HepG2 (cell line): ENCODE measurements at regions not wholly inside any gene's neighbourhood (a gene's known extent, or its start where the extent isn't known, plus 50 kb on each side); places are given as distances from the start of the nearest gene placed in this dataset.

ENCODE experiments used
- ATAC-seq: fragments of 200-7000 bp; cut with Tn5 transposase; 3 replicates; pipeline ENCODE4 v1.9.1; 2020; ENCODE audit warnings: mild to moderate bottlenecking, moderate library complexity
- BruUV-seq: library from RNA; stranded (reverse); fragments of 400-500 nt; replicated peaks from 2 replicates; lab custom pipeline; 2021; lab: Mats Ljungman, UMichigan
- CTCF ChIA-PET: fragments of 300-600 bp; formaldehyde crosslinking; extraction: SDS; loops from one replicate; lab custom pipeline; 2021; ENCODE audit warnings: low total read pairs, inconsistent platforms, low intra/inter-chr PET ratio; lab: Yijun Ruan, JAX
- POLR2A ChIA-PET: fragments of 350-600 bp; sonication (Branson Sonifier 250); formaldehyde crosslinking; loops from one replicate; lab custom pipeline; 2020; ENCODE audit warnings: antibody characterized with exemption, inconsistent platforms; lab: Yijun Ruan, JAX
- DNase-seq: peaks from one replicate; pipeline ENCODE4 v3.0.0-alpha.2; 2015; ENCODE audit warnings: low spot score
- FAIRE-seq: peaks from 3 replicates; lab custom pipeline; 2011; peaks lifted over from hg19 to GRCh38; lab: Jason Lieb, UNC
- H2AFZ ChIP-seq: one replicate; pipeline ENCODE4 v1.6.1; 2011; ENCODE audit warnings: low read length, inconsistent platforms
- H3K27ac ChIP-seq: fragments of 300-600 bp; 3 replicates; pipeline ENCODE4 v1.8.0; 2011; ENCODE audit warnings: mixed run types, mild to moderate bottlenecking, mixed read lengths, low read length, inconsistent platforms; ENCODE audit not compliant: insufficient read depth; ENCODE audit errors: extremely low read length
- H3K27me3 ChIP-seq, 2 experiments: fragments of 200-600 bp in 1 of 2; 2 replicates in 1 of 2; 3 replicates in 1 of 2; pipeline versions ENCODE4 v1.6.0 to v1.8.0; 2011; ENCODE audit warnings: low read length in 2 of 2, mild to moderate bottlenecking in 2 of 2, moderate library complexity in 2 of 2, inconsistent platforms in 1 of 2; ENCODE audit not compliant: insufficient read depth in 2 of 2, control insufficient read depth in 1 of 2
- H3K36me3 ChIP-seq, 2 experiments: fragments of 200-600 bp in 1 of 2; replicated peaks in 1 of 2; 2 replicates in 1 of 2; 3 replicates in 1 of 2; pipeline versions ENCODE4 v1.5.1 to v1.8.0; 2011; ENCODE audit warnings: low read length in 2 of 2, inconsistent platforms in 1 of 2; ENCODE audit not compliant: insufficient read depth in 2 of 2, control insufficient read depth in 1 of 2
- H3K4me1 ChIP-seq: 2 replicates; pipeline ENCODE4 v1.5.1; 2012; ENCODE audit warnings: low read length, inconsistent platforms; ENCODE audit not compliant: insufficient read depth
- H3K4me2 ChIP-seq: 2 replicates; pipeline ENCODE4 v1.6.0; 2011; ENCODE audit warnings: low read depth, low read length, inconsistent platforms
- H3K4me3 ChIP-seq, 3 experiments: fragments of 200-600 bp in 1 of 3; sonication (generic), shearing (Covaris generic) in 1 of 3; replicated peaks in 1 of 3; 2 replicates each; pipeline ENCODE4 v1.5.1; 2011 to 2016; ENCODE audit warnings: low read length in 3 of 3, inconsistent platforms in 2 of 3, low read depth in 2 of 3, mild to moderate bottlenecking in 2 of 3, control low read depth in 1 of 3, mixed read lengths in 1 of 3; ENCODE audit not compliant: insufficient read depth in 1 of 3
- H3K79me2 ChIP-seq: one replicate; pipeline ENCODE4 v1.6.1; 2011; ENCODE audit warnings: low read length, inconsistent platforms; ENCODE audit not compliant: insufficient read depth
- H3K9ac ChIP-seq: 2 replicates; pipeline ENCODE4 v1.6.0; 2011; ENCODE audit warnings: mild to moderate bottlenecking, low read depth, low read length, inconsistent platforms; ENCODE audit not compliant: insufficient read depth
- H3K9me3 ChIP-seq: 2 replicates; pipeline ENCODE4 v1.5.1; 2012; ENCODE audit warnings: mild to moderate bottlenecking, low read length
- H4K20me1 ChIP-seq: 2 replicates; pipeline ENCODE4 v1.6.0; 2011; ENCODE audit warnings: inconsistent platforms, mild to moderate bottlenecking, low read length, moderate library complexity; ENCODE audit not compliant: insufficient read depth
- BHLHE40 ChIP-seq: IDR thresholded peaks from 2 replicates; pipeline ENCODE4 v1.6.1; 2011; ENCODE audit warnings: low read length, improper control_type of control experiment
- FUBP1 ChIP-seq: sonication (generic); formaldehyde crosslinking; IDR thresholded peaks from 2 replicates; pipeline ENCODE4 v1.5.1; 2020; ENCODE audit warnings: missing genetic modification reagents, mild to moderate bottlenecking, borderline replicate concordance
- KLF16 ChIP-seq, 2 experiments: sonication (generic) in 1 of 2; formaldehyde crosslinking in 1 of 2; IDR thresholded peaks; 2 replicates each; pipeline versions ENCODE4 v1.6.1 to v1.8.0; 2016 to 2023; ENCODE audit warnings: missing genetic modification reagents in 2 of 2, missing compliant biosample characterization in 1 of 2
- POLR2AphosphoS2 ChIP-seq: IDR thresholded peaks from 2 replicates; pipeline ENCODE4 v1.6.1; 2011; ENCODE audit warnings: low read depth, low read length, improper control_type of control experiment
- ZFP36L2 ChIP-seq: sonication (generic); formaldehyde crosslinking; IDR thresholded peaks from 2 replicates; pipeline ENCODE4 v1.4.0; 2020; ENCODE audit warnings: missing genetic modification reagents
- ZFP82 ChIP-seq: sonication (generic); formaldehyde crosslinking; IDR thresholded peaks from 2 replicates; pipeline ENCODE4 v1.5.1; 2020; ENCODE audit warnings: mild to moderate bottlenecking, missing genetic modification reagents, borderline replicate concordance
- ZNF282 ChIP-seq: fragments of 450-650 bp; IDR thresholded peaks from 2 replicates; pipeline ENCODE4 v1.6.1; 2018; ENCODE audit not compliant: partially characterized antibody
- ZNF30 ChIP-seq: sonication (generic); formaldehyde crosslinking; IDR thresholded peaks from 2 replicates; pipeline ENCODE4 v1.5.0; 2020; ENCODE audit warnings: mild to moderate bottlenecking, missing genetic modification reagents
- ZNF607 ChIP-seq: sonication (generic); formaldehyde crosslinking; IDR thresholded peaks from 2 replicates; pipeline ENCODE4 v1.5.1; 2020; ENCODE audit warnings: missing genetic modification reagents, mild to moderate bottlenecking, borderline replicate concordance
- WGBS: methylation state at CpG from one replicate; pipeline ENCODE4 v1.1.6; 2017; ENCODE audit warnings: low lambda C conversion rate; 5-methylcytosine and 5-hydroxymethylcytosine counted together
- in situ Hi-C: cut with HindIII; loops from 2 replicates; pipeline ENCODE4 v1.10.0; 2017; ENCODE audit warnings: low pct_unique_long_range_greater_than_20kb; ENCODE audit not compliant: extremely low pct_ligation_motif_present
- intact Hi-C: fragments of 100-400 bp; cut with micrococcal nuclease; formaldehyde crosslinking; loops from one replicate; pipeline ENCODE4 v1.10.0; 2022; ENCODE audit not compliant: unreplicated experiment
- TF ChIP-seq, protein P1 (sequence below): sonication (generic); formaldehyde crosslinking; IDR thresholded peaks from 2 replicates; pipeline ENCODE4 v1.4.0; 2020; ENCODE audit warnings: missing genetic modification reagents, borderline replicate concordance
- TF ChIP-seq, protein P2 (sequence below): sonication (generic); formaldehyde crosslinking; IDR thresholded peaks from 2 replicates; pipeline ENCODE4 v1.4.0; 2020; ENCODE audit warnings: mild to moderate bottlenecking, missing genetic modification reagents
- TF ChIP-seq, protein P3 (sequence below): sonication (generic); formaldehyde crosslinking; IDR thresholded peaks from one replicate; pipeline ENCODE4 v1.5.1; 2020; ENCODE audit warnings: mild to moderate bottlenecking, missing genetic modification reagents; ENCODE audit errors: not compliant biosample characterization

- 4% methylated on average over 2 of the region's 2 CpGs for WGBS
- ChIA-PET POLR2A (no interaction called here), CTCF (no interaction called here)
- Histone ChIP-seq H3K9me3 (peaks cover 94% of the 10 kb centered on the region), H3K36me3 (no peaks in the 10 kb centered on the region), H3K27ac (no peak overlapping the region), H3K4me3 (no peak overlapping the region), H3K4me1 (no peaks in the 10 kb centered on the region), H3K27me3 (no peaks in the 10 kb centered on the region), H2AFZ (no peak overlapping the region), H3K79me2 (no peaks in the 10 kb centered on the region), H4K20me1 (no peaks in the 10 kb centered on the region), H3K9ac (no peak overlapping the region), H3K4me2 (no peak overlapping the region)
- BruUV-seq: no TSS peak
- ATAC-seq (no peak), FAIRE-seq (no peak), DNase-seq (no peak)
- in situ Hi-C loops (no loop called here), intact Hi-C loops (no loop called here)
- no peak for TF ChIP-seq POLR2AphosphoS2
- TF ChIP-seq, protein P1, sequence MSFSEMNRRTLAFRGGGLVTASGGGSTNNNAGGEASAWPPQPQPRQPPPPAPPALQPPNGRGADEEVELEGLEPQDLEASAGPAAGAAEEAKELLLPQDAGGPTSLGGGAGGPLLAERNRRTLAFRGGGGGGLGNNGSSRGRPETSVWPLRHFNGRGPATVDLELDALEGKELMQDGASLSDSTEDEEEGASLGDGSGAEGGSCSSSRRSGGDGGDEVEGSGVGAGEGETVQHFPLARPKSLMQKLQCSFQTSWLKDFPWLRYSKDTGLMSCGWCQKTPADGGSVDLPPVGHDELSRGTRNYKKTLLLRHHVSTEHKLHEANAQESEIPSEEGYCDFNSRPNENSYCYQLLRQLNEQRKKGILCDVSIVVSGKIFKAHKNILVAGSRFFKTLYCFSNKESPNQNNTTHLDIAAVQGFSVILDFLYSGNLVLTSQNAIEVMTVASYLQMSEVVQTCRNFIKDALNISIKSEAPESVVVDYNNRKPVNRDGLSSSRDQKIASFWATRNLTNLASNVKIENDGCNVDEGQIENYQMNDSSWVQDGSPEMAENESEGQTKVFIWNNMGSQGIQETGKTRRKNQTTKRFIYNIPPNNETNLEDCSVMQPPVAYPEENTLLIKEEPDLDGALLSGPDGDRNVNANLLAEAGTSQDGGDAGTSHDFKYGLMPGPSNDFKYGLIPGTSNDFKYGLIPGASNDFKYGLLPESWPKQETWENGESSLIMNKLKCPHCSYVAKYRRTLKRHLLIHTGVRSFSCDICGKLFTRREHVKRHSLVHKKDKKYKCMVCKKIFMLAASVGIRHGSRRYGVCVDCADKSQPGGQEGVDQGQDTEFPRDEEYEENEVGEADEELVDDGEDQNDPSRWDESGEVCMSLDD (CRISPR knock-in tag): no peak
- TF ChIP-seq, protein P2, sequence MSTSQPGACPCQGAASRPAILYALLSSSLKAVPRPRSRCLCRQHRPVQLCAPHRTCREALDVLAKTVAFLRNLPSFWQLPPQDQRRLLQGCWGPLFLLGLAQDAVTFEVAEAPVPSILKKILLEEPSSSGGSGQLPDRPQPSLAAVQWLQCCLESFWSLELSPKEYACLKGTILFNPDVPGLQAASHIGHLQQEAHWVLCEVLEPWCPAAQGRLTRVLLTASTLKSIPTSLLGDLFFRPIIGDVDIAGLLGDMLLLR (CRISPR knock-in tag): no peak
- TF ChIP-seq KLF16 (CRISPR knock-in tag; IDR thresholded peaks at IDR 0.05): no peak
- TF ChIP-seq ZNF30 (CRISPR knock-in tag): no peak
- TF ChIP-seq ZFP36L2 (CRISPR knock-in tag): no peak
- no peak for TF ChIP-seq ZFP82 (CRISPR knock-in tag)
- TF ChIP-seq FUBP1 (CRISPR knock-in tag): no peak
- no peak for TF ChIP-seq ZNF282
- TF ChIP-seq ZNF607: no peak
- TF ChIP-seq, protein P3, sequence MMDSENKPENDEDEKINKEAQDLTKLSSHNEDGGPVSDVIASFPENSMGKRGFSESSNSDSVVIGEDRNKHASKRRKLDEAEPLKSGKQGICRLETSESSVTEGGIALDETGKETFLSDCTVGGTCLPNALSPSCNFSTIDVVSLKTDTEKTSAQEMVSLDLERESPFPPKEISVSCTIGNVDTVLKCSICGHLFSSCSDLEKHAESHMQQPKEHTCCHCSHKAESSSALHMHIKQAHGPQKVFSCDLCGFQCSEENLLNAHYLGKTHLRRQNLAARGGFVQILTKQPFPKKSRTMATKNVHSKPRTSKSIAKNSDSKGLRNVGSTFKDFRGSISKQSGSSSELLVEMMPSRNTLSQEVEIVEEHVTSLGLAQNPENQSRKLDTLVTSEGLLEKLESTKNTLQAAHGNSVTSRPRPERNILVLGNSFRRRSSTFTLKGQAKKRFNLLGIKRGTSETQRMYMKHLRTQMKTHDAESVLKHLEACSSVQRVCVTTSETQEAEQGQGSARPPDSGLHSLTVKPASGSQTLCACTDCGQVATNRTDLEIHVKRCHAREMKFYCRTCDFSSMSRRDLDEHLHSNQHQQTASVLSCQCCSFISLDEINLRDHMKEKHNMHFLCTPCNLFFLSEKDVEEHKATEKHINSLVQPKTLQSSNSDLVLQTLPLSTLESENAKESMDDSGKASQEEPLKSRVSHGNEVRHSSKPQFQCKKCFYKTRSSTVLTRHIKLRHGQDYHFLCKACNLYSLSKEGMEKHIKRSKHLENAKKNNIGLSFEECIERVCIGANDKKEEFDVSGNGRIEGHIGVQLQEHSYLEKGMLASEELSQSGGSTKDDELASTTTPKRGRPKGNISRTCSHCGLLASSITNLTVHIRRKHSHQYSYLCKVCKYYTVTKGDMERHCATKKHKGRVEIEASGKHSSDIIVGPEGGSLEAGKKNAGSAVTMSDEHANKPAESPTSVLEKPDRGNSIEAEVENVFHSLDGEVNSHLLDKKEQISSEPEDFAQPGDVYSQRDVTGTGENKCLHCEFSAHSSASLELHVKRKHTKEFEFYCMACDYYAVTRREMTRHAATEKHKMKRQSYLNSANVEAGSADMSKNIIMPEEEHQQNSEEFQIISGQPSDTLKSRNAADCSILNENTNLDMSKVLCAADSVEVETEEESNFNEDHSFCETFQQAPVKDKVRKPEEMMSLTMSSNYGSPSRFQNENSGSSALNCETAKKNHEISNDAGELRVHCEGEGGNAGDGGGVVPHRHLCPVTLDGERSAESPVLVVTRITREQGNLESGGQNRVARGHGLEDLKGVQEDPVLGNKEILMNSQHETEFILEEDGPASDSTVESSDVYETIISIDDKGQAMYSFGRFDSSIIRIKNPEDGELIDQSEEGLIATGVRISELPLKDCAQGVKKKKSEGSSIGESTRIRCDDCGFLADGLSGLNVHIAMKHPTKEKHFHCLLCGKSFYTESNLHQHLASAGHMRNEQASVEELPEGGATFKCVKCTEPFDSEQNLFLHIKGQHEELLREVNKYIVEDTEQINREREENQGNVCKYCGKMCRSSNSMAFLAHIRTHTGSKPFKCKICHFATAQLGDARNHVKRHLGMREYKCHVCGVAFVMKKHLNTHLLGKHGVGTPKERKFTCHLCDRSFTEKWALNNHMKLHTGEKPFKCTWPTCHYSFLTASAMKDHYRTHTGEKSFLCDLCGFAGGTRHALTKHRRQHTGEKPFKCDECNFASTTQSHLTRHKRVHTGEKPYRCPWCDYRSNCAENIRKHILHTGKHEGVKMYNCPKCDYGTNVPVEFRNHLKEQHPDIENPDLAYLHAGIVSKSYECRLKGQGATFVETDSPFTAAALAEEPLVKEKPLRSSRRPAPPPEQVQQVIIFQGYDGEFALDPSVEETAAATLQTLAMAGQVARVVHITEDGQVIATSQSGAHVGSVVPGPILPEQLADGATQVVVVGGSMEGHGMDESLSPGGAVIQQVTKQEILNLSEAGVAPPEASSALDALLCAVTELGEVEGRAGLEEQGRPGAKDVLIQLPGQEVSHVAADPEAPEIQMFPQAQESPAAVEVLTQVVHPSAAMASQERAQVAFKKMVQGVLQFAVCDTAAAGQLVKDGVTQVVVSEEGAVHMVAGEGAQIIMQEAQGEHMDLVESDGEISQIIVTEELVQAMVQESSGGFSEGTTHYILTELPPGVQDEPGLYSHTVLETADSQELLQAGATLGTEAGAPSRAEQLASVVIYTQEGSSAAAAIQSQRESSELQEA (CRISPR knock-in tag): no peak
- no peak for TF ChIP-seq BHLHE40
Measured at GRCh38 chr12:126761420-126761819, 1505.5 kb upstream of the TMEM132C start.
